ENCODE measurements at regions not wholly inside any gene's neighbourhood (a gene's known extent, or its start where the extent isn't known, plus 50 kb on each side); places are given as distances from the start of the nearest gene placed in this dataset.

GRCh38 chr1:68828013-68828412 is 331.1 kb upstream of the DEPDC1 start:
- TF ChIP-seq CTCF (IDR thresholded peaks at IDR 0.05), result no peak
- TF ChIP-seq ZFX (IDR thresholded peaks at IDR 0.05; ENCODE audit: borderline replicate concordance), result no peak

Data from 22Rv1 (cell line).